Peyer's patch (tissue), 4 donors: ENCODE measurements at regions not wholly inside any gene's neighbourhood (a gene's known extent, or its start where the extent isn't known, plus 50 kb on each side); places are given as distances from the start of the nearest gene placed in this dataset.

Experiments used
- CTCF ChIP-seq, 6 experiments: fragments of 450-650 bp in 4 of 6; fragments of 200-600 bp in 2 of 6; sonication (generic) in 1 of 6; IDR thresholded peaks; one replicate each; pipeline ENCODE4 v1.5.1; 2017 to 2019; ENCODE audit warnings: antibody characterized with exemption in 6 of 6, mild to moderate bottlenecking in 3 of 6, moderate library complexity in 1 of 6
- POLR2A ChIP-seq, 2 donors: fragments of 450-650 bp; IDR thresholded peaks; one replicate each; pipeline ENCODE4 v1.5.1; 2017; ENCODE audit warnings: antibody characterized with exemption in 2 of 2, mild to moderate bottlenecking in 2 of 2, moderate library complexity in 2 of 2

- TF ChIP-seq CTCF (IDR thresholded peaks at IDR 0.05) (no peak), POLR2A (IDR thresholded peaks at IDR 0.05) (no peak)
Observed at GRCh38 chr21:16426936-16427335, 697.2 kb downstream of the USP25 start.
